GM06990 (cell line): ENCODE measurements at regions not wholly inside any gene's neighbourhood (a gene's known extent, or its start where the extent isn't known, plus 50 kb on each side); places are given as distances from the start of the nearest gene placed in this dataset.

Experiments used
- DNase-seq: peaks from one replicate; pipeline ENCODE4 v3.0.0-alpha.2; 2011; ENCODE audit not compliant: insufficient read length; ENCODE audit errors: extremely low read depth
- H3K27me3 ChIP-seq: replicated peaks from 2 replicates; pipeline ENCODE4 v1.6.0; 2011; ENCODE audit warnings: low read length; ENCODE audit not compliant: control insufficient read depth, insufficient read depth
- H3K36me3 ChIP-seq: 2 replicates; pipeline ENCODE4 v1.5.1; 2011; ENCODE audit warnings: low read length; ENCODE audit not compliant: control insufficient read depth, insufficient read depth
- H3K4me3 ChIP-seq: replicated peaks from 2 replicates; pipeline ENCODE4 v1.5.1; 2011; ENCODE audit warnings: low read depth, mild to moderate bottlenecking, control low read depth, low read length
- CTCF ChIP-seq: IDR thresholded peaks from 2 replicates; pipeline ENCODE4 v1.5.1; 2011; ENCODE audit warnings: low read length, control low read depth, mild to moderate bottlenecking, inconsistent platforms; ENCODE audit not compliant: insufficient read depth, poor library complexity, severe bottlenecking

DNA sequence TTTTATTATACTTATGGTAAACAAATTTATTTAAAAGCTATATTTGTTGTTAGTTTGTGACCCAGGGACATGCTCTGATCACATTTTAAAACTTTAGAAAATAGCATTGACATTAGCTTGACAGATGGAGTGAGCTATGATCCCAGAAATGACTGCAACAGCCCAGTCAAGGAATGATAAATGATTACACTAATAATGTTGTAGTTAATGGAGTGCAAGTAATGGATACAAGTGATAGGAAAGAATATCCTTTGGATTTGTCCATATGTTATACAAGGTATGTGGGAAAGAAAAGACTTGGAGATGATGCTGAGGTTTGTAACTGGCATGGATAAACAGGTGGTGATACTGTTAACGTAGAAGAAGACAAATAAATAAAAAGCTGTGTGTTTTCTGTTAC, 1908.7 kb downstream of the MRPL39 start:
- no peak for TF ChIP-seq CTCF
- no peaks in the 10 kb centered on the region for H3K36me3 ChIP-seq
- H3K27me3 ChIP-seq, result no peaks in the 10 kb centered on the region
- DNase-seq, result no peak
- H3K4me3 ChIP-seq, result no peak overlapping the region

DNA sequence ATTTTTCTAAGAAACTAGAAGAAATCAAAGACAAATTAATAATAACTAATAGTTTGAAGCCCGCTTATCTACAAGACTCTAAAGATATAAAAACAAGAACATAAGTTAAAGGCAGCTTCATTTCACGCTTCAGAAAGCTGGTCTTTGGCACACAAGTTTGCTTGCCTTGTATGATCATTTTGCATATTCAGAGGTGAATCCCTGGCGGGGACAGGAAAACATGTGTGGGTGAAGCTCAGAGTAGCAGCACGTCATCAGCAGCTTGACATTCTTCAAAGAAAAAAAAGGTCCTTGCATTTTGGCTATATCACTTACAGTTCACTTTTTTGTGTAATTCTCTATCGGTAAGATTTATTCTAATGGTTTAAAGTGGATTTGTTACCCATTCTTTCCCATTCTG, 1911.8 kb downstream of the MRPL39 start:
- Histone ChIP-seq H3K27me3 (no peaks in the 10 kb centered on the region), H3K36me3 (no peaks in the 10 kb centered on the region), H3K4me3 (no peak overlapping the region)
- no peak for TF ChIP-seq CTCF
- DNase-seq, result no peak

- Histone ChIP-seq H3K36me3 (no peaks in the 10 kb centered on the region), H3K4me3 (no peak overlapping the region), H3K27me3 (no peaks in the 10 kb centered on the region)
- no peak for DNase-seq
- TF ChIP-seq CTCF, result no peak
Observed at GRCh38 chr21:23694390-23694789, 1912.9 kb downstream of the MRPL39 start.

DNA sequence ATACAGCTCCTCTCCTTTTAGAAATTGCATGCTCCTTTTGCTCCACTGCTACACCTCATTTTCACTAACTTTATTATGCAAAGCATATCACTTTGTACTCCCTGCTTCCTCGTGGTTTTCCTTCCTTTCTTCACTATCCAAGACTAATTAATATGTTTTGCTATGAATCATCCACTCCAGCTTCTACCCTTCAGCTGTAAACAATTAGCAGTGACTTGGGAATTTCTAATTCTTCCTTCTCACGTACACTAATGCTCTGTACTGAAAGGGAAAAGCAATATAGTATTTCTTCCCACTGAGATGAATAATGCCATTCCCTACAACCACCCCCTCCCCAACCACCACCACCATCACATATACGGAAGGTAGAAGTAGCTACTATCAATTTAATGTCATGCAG, 1917.0 kb downstream of the MRPL39 start:
- H3K4me3 ChIP-seq, result no peak overlapping the region
- no peaks in the 10 kb centered on the region for H3K27me3 ChIP-seq
- H3K36me3 ChIP-seq, result no peaks in the 10 kb centered on the region
- no peak for TF ChIP-seq CTCF
- DNase-seq, result no peak

- no peak for TF ChIP-seq CTCF
- DNase-seq, result no peak
- no peaks in the 10 kb centered on the region for H3K36me3 ChIP-seq
- H3K27me3 ChIP-seq, result no peaks in the 10 kb centered on the region
- H3K4me3 ChIP-seq, result no peak overlapping the region
Observed at GRCh38 chr21:23686737-23687523, 1920.4 kb downstream of the MRPL39 start.

GRCh38 chr21:23684431-23684830, 1922.8 kb downstream of the MRPL39 start:
- no peak for DNase-seq
- no peak for TF ChIP-seq CTCF
- H3K4me3 ChIP-seq, result no peak overlapping the region
- no peaks in the 10 kb centered on the region for H3K36me3 ChIP-seq
- no peaks in the 10 kb centered on the region for H3K27me3 ChIP-seq
